Suprapubic skin (tissue), 4 donors: ENCODE measurements at regions not wholly inside any gene's neighbourhood (a gene's known extent, or its start where the extent isn't known, plus 50 kb on each side); places are given as distances from the start of the nearest gene placed in this dataset.

ENCODE experiments used
- DNase-seq, 2 donors: peaks; one replicate each; pipeline ENCODE4 v3.0.0-alpha.2; 2019; ENCODE audit warnings: low spot score in 2 of 2
- H3K27ac ChIP-seq: fragments of 200-600 bp; sonication (generic); one replicate; pipeline ENCODE4 v1.5.1; 2019
- H3K27me3 ChIP-seq: fragments of 200-600 bp; sonication (generic); one replicate; pipeline ENCODE4 v1.5.1; 2019
- H3K36me3 ChIP-seq: fragments of 200-600 bp; sonication (generic); one replicate; pipeline ENCODE4 v1.5.1; 2019
- H3K4me1 ChIP-seq: fragments of 200-600 bp; sonication (generic); one replicate; pipeline ENCODE4 v1.5.1; 2019
- H3K4me3 ChIP-seq: fragments of 200-600 bp; sonication (generic); one replicate; pipeline ENCODE4 v1.5.1; 2019; ENCODE audit warnings: mild to moderate bottlenecking
- H3K9me3 ChIP-seq: fragments of 200-600 bp; sonication (generic); one replicate; pipeline ENCODE4 v1.5.1; 2019
- EP300 ChIP-seq: sonication (generic); formaldehyde crosslinking; IDR thresholded peaks from one replicate; pipeline ENCODE4 v1.6.1; 2017; ENCODE audit warnings: antibody characterized with exemption
- POLR2A ChIP-seq, 2 donors: fragments of 450-650 bp; IDR thresholded peaks; one replicate each; pipeline ENCODE4 v1.6.1; 2017; ENCODE audit warnings: antibody characterized with exemption in 2 of 2, mild to moderate bottlenecking in 2 of 2, moderate library complexity in 2 of 2
- POLR2AphosphoS5 ChIP-seq, 3 donors: sonication (generic); formaldehyde crosslinking; IDR thresholded peaks; one replicate each; pipeline ENCODE4 v1.6.1; 2017; ENCODE audit warnings: antibody characterized with exemption in 3 of 3
- WGBS: methylation state at CpG from one replicate; pipeline ENCODE4 v1.1.5; 2018; 5-methylcytosine and 5-hydroxymethylcytosine counted together
- TF ChIP-seq, protein P1 (sequence below), 2 donors: fragments of 200-600 bp in 1 of 2; fragments of 450-650 bp in 1 of 2; sonication (generic) in 1 of 2; IDR thresholded peaks; one replicate each; pipeline ENCODE4 v1.5.1; 2016 to 2019; ENCODE audit warnings: antibody characterized with exemption in 2 of 2, mild to moderate bottlenecking in 1 of 2, moderate library complexity in 1 of 2

DNA sequence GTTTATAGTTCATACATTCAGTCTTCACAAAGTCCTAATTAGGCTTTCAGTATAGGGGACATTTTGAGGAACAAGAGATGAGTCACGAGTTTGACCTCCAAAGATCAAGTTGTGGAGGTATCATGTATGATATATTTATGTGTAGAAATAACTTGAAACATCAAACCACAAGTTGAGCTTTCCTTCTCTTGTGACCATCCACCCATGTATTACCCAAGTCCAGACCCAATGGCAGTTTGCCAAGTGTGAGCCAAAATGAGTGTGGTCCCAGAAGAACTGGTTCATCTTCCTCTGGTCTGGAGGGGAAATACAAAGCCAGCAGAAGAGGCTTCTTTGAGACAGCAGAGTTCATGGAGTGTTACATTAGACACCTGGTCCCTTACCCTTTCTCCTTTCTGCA is 104.9 kb downstream of the ATP23 start:
- Histone ChIP-seq H3K36me3 (no peaks in the 10 kb centered on the region), H3K27ac (no peak overlapping the region), H3K9me3 (no peaks in the 10 kb centered on the region), H3K27me3 (no peaks in the 10 kb centered on the region), H3K4me1 (no peaks in the 10 kb centered on the region), H3K4me3 (no peak overlapping the region)
- 90% methylated on average over 1 of the region's 1 CpG for WGBS
- no peak for DNase-seq
- TF ChIP-seq, protein P1, sequence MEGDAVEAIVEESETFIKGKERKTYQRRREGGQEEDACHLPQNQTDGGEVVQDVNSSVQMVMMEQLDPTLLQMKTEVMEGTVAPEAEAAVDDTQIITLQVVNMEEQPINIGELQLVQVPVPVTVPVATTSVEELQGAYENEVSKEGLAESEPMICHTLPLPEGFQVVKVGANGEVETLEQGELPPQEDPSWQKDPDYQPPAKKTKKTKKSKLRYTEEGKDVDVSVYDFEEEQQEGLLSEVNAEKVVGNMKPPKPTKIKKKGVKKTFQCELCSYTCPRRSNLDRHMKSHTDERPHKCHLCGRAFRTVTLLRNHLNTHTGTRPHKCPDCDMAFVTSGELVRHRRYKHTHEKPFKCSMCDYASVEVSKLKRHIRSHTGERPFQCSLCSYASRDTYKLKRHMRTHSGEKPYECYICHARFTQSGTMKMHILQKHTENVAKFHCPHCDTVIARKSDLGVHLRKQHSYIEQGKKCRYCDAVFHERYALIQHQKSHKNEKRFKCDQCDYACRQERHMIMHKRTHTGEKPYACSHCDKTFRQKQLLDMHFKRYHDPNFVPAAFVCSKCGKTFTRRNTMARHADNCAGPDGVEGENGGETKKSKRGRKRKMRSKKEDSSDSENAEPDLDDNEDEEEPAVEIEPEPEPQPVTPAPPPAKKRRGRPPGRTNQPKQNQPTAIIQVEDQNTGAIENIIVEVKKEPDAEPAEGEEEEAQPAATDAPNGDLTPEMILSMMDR (IDR thresholded peaks at IDR 0.05): no peak
- no peak for TF ChIP-seq POLR2AphosphoS5 (IDR thresholded peaks at IDR 0.05)

DNA sequence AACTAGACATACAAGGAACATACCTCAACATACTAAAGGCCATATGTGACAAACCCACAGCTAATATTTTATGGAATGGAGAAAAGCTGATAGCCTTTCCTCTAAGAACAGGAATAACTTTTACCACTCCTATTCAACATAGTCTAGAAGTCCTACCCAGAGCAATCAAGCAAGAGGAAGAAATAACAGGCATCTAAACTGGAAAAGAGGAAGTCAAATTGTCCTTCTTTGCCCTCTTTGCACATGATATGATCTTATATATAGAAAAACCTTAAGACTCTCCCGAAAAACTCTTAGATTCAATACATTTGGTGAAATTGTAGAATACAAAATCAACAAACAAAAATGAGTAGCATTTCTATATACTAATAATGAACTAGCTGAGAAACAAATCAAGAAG is 110.0 kb downstream of the ATP23 start:
- DNase-seq: no peak
- TF ChIP-seq, protein P1 (IDR thresholded peaks at IDR 0.05): no peak
- TF ChIP-seq POLR2AphosphoS5 (IDR thresholded peaks at IDR 0.05): no peak
- TF ChIP-seq EP300: no peak
- no peak for TF ChIP-seq POLR2A (IDR thresholded peaks at IDR 0.05)
- 85% methylated on average over 1 of the region's 1 CpG for WGBS

DNA sequence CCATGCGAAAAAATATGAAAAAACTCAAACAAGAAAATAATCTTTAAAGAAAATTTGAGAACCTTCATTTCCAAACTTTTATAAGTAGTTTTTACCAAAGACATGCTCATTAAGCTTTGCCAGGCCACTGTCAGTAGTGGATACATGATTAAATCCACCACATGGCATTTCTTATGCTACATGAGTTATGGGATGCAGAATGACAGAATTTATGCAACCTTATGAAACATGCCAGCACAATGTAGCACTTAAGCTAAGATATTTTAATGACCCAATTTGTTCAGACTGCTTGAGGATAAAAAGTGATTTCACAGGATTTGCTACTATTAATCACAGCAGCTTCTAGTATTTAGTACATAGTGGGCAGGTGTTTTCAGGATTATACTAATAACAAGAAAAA is 123.3 kb downstream of the ATP23 start:
- WGBS: 95% methylated on average over 1 of the region's 1 CpG
- no peaks in the 10 kb centered on the region for H3K27me3 ChIP-seq
- no peaks in the 10 kb centered on the region for H3K36me3 ChIP-seq
- no peak overlapping the region for H3K27ac ChIP-seq
- no peak overlapping the region for H3K4me3 ChIP-seq
- no peaks in the 10 kb centered on the region for H3K9me3 ChIP-seq
- DNase-seq: no peak
- TF ChIP-seq POLR2AphosphoS5 (IDR thresholded peaks at IDR 0.05) (no peak), EP300 (no peak), POLR2A (IDR thresholded peaks at IDR 0.05) (no peak)
- TF ChIP-seq, protein P1 (IDR thresholded peaks at IDR 0.05): no peak
- peaks cover 2% of the 10 kb centered on the region for H3K4me1 ChIP-seq

More for the DNA sequence above, 110.0 kb downstream of the ATP23 start:
- Histone ChIP-seq H3K27ac (no peak overlapping the region), H3K4me3 (no peak overlapping the region), H3K36me3 (no peaks in the 10 kb centered on the region), H3K27me3 (no peaks in the 10 kb centered on the region), H3K4me1 (no peaks in the 10 kb centered on the region), H3K9me3 (no peaks in the 10 kb centered on the region)

DNA sequence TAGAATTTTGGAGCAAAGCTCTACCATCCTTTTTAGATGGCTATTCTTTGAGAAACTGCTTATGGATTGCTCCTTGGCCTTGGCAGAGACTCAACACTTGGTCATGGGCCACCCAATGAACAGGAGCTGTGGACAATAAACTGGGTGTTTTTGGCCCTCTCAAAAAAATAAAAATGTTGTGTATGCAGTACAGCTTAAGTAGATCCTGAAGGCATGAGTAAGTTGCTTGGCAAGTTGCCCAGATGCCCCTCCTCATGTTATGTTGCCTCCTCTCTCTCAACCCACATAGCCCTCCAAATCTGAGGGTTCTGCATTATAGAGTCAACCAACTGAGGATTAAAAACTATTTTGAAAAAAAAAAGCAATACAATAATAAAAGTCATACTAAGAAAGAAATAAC is 124.9 kb downstream of the ATP23 start:
- Histone ChIP-seq H3K36me3 (no peaks in the 10 kb centered on the region), H3K27ac (no peak overlapping the region), H3K9me3 (no peaks in the 10 kb centered on the region), H3K4me1 (peaks cover 5% of the 10 kb centered on the region), H3K27me3 (no peaks in the 10 kb centered on the region), H3K4me3 (no peak overlapping the region)
- no peak for TF ChIP-seq POLR2A (IDR thresholded peaks at IDR 0.05)
- TF ChIP-seq, protein P1 (IDR thresholded peaks at IDR 0.05): no peak
- no peak for TF ChIP-seq EP300
- TF ChIP-seq POLR2AphosphoS5 (IDR thresholded peaks at IDR 0.05): no peak
- no peak for DNase-seq

DNA sequence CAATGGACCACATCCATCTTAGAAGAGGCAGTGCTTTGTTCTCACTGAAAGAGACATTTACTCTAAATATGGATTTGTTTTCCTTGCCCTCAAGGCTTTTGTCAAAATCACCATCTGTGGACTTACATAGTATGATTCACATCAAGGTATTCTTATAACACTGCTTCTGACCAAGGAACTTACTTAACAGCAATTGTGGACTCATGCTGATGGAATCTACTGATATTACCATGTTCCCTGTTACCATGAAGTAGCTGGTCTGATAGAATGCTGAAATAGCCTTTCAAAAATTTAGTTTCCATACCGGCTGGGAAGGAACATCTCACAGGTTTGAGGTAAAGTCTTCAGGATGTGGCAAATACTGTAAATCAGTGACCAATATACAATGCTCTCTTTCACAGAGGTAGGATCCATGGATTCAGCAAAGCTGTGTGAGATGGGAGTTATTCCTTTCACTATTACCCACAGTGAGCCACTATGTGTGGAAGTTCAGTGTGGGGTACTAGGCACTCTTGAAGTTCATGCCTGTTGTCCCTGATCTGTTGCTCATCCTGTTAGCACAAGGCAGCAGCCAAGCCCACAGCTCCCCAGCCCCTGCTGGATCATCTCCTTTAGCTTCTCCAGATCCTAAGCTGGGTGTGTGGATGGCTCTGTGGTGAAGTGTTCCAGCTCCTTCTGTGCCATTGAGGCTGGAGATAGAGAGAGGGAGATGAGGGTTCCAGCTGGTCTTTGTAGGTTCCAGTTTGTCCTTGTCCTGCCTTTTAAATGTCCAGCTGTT is 126.4 kb downstream of the ATP23 start:
- H3K27ac ChIP-seq: no peak overlapping the region
- TF ChIP-seq EP300: no peak
- TF ChIP-seq POLR2A (IDR thresholded peaks at IDR 0.05): no peak
- TF ChIP-seq, protein P1 (IDR thresholded peaks at IDR 0.05): no peak
- TF ChIP-seq POLR2AphosphoS5 (IDR thresholded peaks at IDR 0.05): no peak
- DNase-seq: no peak
- H3K9me3 ChIP-seq: no peaks in the 10 kb centered on the region
- peaks cover 5% of the 10 kb centered on the region for H3K4me1 ChIP-seq
- no peak overlapping the region for H3K4me3 ChIP-seq
- no peaks in the 10 kb centered on the region for H3K36me3 ChIP-seq
- WGBS: 63% methylated on average over 1 of the region's 1 CpG
- H3K27me3 ChIP-seq: no peaks in the 10 kb centered on the region
